ENCODE measurements at regions not wholly inside any gene's neighbourhood (a gene's known extent, or its start where the extent isn't known, plus 50 kb on each side); places are given as distances from the start of the nearest gene placed in this dataset.

GRCh38 chr4:128737098-128737513, 72.4 kb upstream of the JADE1 start:
- TF ChIP-seq ZNF677 (tag by site-specific recombination; IDR thresholded peaks at IDR 0.05) (no peak), ATF2 (tag by site-specific recombination; IDR thresholded peaks at IDR 0.05; ENCODE audit: low read depth) (no peak), ZNF274 (IDR thresholded peaks at IDR 0.05; ENCODE audit: low read length) (no peak), ZNF274 (tag by site-specific recombination; IDR thresholded peaks at IDR 0.05; ENCODE audit: borderline replicate concordance) (no peak), CTCF (tag by site-specific recombination; IDR thresholded peaks at IDR 0.05) (no peak), ZNF133 (tag by site-specific recombination; IDR thresholded peaks at IDR 0.05) (no peak), ZNF23 (tag by site-specific recombination; IDR thresholded peaks at IDR 0.05; ENCODE audit: borderline replicate concordance) (no peak), ZNF473 (tag by site-specific recombination; IDR thresholded peaks at IDR 0.05) (no peak)

All from HEK293 (cell line).